ENCODE measurements at regions not wholly inside any gene's neighbourhood (a gene's known extent, or its start where the extent isn't known, plus 50 kb on each side); places are given as distances from the start of the nearest gene placed in this dataset.

DNA sequence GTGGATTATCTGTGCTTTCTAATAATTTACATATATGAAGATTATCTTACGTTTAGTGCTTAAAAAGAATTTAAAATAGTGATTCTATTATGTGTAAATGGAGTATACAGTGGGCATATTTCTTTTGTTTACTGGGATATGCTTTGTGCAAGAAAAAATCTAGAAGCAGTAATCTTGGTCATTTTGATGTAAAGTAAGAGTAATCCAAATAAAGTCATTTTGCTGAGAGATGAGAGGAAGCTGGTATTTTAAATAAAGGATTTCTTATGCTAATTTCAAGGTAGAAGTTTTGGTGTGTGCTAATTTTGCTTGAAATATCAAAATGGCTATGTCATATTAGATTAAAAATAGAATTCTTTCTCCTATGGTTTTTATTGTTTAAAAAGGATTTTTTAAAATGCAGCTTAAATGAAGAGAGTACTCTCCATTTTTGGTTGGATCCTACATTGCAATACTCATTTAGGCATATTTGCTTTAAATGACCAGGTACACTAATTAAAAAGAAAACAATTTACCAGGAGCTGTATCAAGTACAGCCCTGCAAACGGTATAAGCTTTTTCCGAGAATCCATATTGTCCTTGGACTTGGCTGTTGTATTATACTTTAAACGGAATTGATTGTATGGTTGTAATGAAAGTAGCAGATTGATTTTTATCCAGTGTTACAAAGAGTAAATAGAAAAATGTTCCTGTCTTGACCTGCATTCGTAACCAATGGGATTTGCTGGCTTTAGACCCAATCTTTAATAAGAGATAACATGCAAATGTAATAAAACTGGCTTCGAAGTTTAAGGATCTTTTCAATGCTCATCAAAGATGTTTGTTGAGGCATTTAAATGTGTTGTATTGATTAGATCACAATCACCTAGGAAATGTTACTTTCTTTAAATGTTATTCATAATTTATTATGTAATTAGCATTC is 574.7 kb downstream of the USP25 start:
- H3K36me3 ChIP-seq (ENCODE audit: control insufficient read depth, insufficient read depth, low read length): no peaks in the 10 kb centered on the region
- no peak overlapping the region for H3K4me3 ChIP-seq (ENCODE audit: low read depth, low read length)
- DNase-seq (ENCODE audit: low read depth): no peak
- H3K27me3 ChIP-seq (ENCODE audit: control insufficient read depth, insufficient read depth, low read length): no peaks in the 10 kb centered on the region
- TF ChIP-seq CTCF (IDR thresholded peaks at IDR 0.05; ENCODE audit: insufficient read depth, low read length, poor library complexity, severe bottlenecking): no peak

DNA sequence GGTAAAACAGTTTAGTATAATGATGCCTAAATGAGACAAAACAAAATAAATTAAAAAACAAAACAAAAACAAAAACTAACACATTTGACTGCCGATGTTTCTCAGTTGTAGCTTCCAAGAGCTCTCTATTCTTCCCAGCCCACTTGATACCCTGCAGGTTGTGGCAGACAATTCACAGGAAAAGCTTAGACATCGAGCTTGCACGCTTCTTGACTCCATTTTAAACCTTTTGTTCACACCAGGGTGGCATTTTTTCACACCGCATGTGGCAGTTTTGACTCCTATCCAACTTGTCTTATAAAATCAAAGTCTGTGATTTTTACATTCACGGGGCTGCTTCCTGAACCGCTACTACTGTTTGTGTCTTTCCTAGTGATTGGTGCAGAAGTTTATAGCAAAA is 575.9 kb downstream of the USP25 start:
- TF ChIP-seq CTCF (IDR thresholded peaks at IDR 0.05; ENCODE audit: insufficient read depth, low read length, poor library complexity, severe bottlenecking): no peak
- Histone ChIP-seq H3K36me3 (ENCODE audit: control insufficient read depth, insufficient read depth, low read length) (no peaks in the 10 kb centered on the region), H3K4me3 (ENCODE audit: low read depth, low read length) (no peak overlapping the region), H3K27me3 (ENCODE audit: control insufficient read depth, insufficient read depth, low read length) (no peaks in the 10 kb centered on the region)
- no peak for DNase-seq (ENCODE audit: low read depth)

DNA sequence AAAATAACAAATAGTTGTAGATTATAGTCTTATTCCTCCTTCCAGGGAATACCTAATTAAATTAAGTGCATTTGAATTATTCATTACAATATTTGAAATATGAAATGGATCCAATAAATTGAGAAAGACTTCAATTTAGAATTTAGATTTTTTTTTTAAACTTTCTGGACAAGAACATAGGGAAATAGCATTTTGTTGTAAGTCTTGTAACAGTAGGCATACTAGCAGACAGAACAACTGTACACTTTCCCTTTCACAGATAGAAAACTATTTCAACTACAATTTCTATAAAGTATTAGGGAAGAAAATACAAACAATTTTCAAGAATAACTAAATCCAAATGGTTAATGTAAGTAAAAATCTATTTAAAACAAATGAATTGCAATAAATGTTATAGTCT is 577.5 kb downstream of the USP25 start:
- no peak overlapping the region for H3K4me3 ChIP-seq (ENCODE audit: low read depth, low read length)
- no peaks in the 10 kb centered on the region for H3K27me3 ChIP-seq (ENCODE audit: control insufficient read depth, insufficient read depth, low read length)
- no peaks in the 10 kb centered on the region for H3K36me3 ChIP-seq (ENCODE audit: control insufficient read depth, insufficient read depth, low read length)
- no peak for DNase-seq (ENCODE audit: low read depth)
- TF ChIP-seq CTCF (IDR thresholded peaks at IDR 0.05; ENCODE audit: insufficient read depth, low read length, poor library complexity, severe bottlenecking): no peak

- DNase-seq (ENCODE audit: low read depth): no peak
- Histone ChIP-seq H3K27me3 (ENCODE audit: control insufficient read depth, insufficient read depth, low read length) (no peaks in the 10 kb centered on the region), H3K4me3 (ENCODE audit: low read depth, low read length) (no peak overlapping the region), H3K36me3 (ENCODE audit: control insufficient read depth, insufficient read depth, low read length) (no peaks in the 10 kb centered on the region)
- TF ChIP-seq CTCF (IDR thresholded peaks at IDR 0.05; ENCODE audit: insufficient read depth, low read length, poor library complexity, severe bottlenecking): no peak
Observed at GRCh38 chr21:16308269-16308668, 578.5 kb downstream of the USP25 start.

- Histone ChIP-seq H3K27me3 (ENCODE audit: control insufficient read depth, insufficient read depth, low read length) (no peaks in the 10 kb centered on the region), H3K4me3 (ENCODE audit: low read depth, low read length) (no peak overlapping the region), H3K36me3 (ENCODE audit: control insufficient read depth, insufficient read depth, low read length) (no peaks in the 10 kb centered on the region)
- TF ChIP-seq CTCF (IDR thresholded peaks at IDR 0.05; ENCODE audit: insufficient read depth, low read length, poor library complexity, severe bottlenecking): no peak
- DNase-seq (ENCODE audit: low read depth): no peak
Observed at GRCh38 chr21:16309250-16309971, 579.6 kb downstream of the USP25 start.
